ENCODE measurements at regions not wholly inside any gene's neighbourhood (a gene's known extent, or its start where the extent isn't known, plus 50 kb on each side); places are given as distances from the start of the nearest gene placed in this dataset.

DNA sequence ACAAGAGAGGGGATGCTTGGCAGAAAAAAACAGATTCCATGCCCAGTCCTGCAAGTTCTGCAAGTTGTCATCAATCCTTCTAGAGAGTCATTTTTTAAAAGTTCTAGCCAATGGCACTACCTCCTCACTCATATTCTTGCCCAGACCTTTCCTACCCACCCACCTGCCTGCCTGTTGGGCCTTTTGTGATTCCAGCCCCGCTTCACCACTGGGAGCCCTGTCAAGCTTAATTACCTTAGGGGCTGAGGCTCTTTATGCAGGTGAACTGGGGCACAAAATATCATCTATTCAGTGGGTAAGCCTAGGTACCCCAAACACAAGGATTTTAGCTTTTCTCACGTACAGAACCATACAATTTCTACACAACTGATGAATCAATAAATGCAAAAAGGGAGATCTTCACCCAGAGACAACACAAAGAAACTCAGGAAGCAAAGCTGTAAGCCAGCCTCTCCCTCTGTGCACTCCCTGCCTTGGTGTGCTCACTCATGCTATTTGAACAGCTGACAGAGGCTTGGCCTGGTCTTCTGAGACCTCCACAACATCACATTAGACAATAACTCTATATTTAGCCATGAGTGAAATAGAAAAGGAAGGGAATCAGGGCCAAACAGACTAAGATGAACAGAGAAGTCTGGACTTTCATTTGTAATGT lies 222.6 kb downstream of the HTR7 start:
- DNase-seq = no peak

DNA sequence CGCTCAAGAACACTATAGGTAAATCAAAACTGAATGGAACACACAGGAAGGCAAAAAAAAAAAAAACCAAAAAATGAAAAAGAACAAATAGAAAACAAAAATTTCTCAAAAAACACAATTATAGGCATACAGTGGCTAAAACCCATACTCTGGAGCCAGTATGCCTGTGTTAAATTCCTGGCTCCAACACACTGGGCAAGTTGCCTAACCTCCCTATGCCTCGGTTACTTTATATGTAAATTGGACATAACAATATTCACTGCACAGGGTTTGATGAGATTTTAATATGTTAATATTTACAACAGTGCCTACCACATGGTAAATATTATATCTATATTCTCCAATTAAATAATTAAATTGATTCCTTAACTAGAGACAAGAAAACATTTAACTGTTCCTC lies 217.1 kb downstream of the HTR7 start:
- DNase-seq = no peak

DNA sequence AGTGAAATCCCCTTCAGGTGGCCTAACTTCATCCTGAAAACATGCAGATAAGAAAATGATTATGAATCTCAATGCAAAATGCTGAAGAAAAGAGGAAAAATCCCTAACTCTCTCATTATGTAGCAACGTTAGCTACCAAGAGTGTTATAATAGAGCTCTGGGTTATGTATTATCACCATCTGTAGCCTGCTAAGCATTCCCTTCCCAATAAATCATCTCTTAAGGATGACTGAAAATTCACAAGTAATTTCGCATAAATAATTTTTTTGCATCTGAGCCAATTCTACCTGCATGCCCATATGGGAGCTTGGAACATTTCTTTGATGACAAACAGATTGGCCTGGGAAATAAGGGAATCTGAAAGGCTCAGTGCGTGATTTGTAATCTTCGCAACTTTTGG lies 216.1 kb downstream of the HTR7 start:
- no peak for DNase-seq

DNA sequence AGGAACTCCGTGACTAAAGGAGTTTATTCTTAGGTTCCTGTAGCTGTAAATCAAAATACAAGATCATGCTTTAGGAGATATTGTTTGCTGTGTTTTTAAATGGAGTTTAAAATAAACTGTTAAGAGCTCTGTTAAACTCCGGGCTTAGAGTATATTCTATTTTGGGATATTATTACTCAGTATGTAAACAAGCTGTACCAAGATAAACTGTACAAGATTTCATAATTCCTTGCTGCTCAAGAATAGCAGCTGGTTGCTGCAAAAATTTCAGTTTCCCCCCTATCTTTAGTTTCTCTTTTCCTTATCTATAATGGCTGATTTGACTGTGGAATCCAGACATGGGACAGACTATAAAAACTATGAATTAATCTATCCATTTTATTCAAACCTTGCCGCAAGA lies 215.7 kb downstream of the HTR7 start:
- DNase-seq = no peak

DNA sequence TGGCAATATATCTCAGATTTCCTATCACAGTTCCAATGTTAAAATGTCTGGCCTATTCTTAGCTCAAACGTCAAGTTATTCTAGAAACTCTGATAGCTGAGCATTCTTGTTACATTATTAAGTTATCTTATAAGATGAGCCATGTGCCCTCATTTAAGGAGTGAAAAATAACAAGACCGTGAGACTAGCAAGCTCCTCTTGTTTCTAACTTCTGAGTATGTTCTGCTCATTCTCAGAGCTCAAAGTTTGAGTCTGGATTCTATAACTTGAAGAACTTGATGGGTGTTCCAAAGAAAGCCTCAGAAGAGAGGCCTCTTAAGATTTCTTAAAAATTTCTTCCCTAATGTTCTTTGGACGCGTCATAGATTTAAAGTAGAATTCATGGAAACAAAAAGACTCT lies 215.2 kb downstream of the HTR7 start:
- no peak for DNase-seq

DNA sequence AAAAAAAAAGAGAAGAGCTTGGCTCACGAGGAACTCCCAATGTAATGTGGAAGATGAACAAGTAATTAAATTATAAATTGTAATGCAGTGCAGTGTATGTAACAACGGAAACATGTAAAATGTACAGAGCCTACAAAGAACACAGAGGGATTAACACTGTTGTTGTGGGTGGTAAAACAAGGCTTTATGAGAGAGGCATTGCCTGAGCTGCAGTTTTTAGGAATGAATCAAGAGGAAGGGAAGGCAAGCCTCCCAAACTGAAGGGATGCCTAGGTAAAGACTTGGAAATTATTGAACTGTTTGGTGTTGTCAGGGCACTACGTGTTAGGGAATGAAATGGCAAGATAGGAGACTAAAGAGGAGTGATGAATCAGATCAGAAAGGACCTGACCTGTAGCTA lies 213.7 kb downstream of the HTR7 start:
- DNase-seq = no peak

- DNase-seq = no peak
These were observed 207.0 kb downstream of the HTR7 start for GRCh38 chr10:90650858-90651257.

DNA sequence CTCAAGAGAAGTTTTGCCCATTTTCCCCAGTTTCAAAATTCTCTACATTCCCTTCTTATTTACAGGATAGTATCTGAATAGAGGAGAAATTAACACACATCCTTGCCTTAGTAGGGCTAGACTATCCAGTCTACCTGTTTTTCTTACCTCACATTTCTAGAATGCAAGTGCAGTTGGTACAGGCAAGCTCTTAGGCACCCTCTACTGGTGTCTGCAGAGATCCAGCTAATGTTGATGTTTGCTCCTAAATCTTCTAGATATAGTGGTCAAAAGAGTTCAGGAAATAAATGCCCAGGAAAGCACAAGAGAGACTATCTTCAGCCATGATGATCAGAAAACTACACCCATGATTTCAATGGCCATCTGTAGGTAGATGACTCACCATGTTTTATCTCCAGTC lies 205.3 kb downstream of the HTR7 start:
- peak; percentile 7 for DNase-seq

DNA sequence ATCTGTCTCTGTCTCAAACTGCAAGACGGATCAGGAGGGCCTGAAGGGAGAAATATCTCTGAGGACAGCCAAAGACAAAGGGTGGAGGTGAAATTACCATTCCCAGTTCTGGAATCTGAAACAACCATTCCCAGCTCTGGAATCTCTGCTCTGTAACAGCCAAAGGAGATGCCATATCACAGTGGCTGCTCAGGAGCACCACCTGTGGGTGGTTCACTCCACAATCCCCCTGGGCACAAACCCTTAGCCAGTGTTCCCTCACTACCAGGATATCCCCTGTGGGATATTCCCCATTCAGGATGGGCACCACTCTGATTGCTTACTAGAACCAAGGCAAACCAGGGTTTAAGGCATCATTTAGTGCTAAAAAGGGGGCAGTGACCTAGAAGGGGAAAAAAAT lies 199.0 kb downstream of the HTR7 start:
- no peak for DNase-seq

GRCh38 chr10:90665905-90666662 lies 191.8 kb downstream of the HTR7 start:
- no peak for DNase-seq

GRCh38 chr10:90674461-90674860 lies 183.4 kb downstream of the HTR7 start:
- no peak for DNase-seq

DNA sequence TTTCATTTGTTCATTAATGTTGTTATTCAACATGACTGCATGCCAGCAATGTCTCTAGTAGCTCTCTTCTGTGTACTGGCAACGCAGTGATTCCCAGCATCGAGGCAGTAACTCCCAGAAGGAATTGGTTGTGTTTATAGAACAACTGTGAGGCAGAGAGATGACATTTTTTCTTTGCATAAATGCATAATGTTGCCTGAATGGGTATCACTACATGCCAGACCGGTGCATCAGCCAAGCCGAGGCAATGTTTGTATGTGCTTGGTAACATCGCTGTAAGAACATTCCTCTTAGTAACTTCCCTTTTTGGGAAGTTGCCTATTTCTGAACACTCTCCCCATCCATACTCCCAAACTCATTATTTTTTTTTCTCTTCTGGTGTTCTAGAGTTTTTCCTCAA lies 182.9 kb downstream of the HTR7 start:
- peak; percentile 72 for DNase-seq

GRCh38 chr10:90675621-90676020 lies 182.2 kb downstream of the HTR7 start:
- peak; percentile 46 for DNase-seq
